HG02840 (cell line): ENCODE measurements at regions not wholly inside any gene's neighbourhood (a gene's known extent, or its start where the extent isn't known, plus 50 kb on each side); places are given as distances from the start of the nearest gene placed in this dataset.

Experiments used
- ATAC-seq: cut with Tn5 transposase; IDR thresholded peaks from one replicate; pipeline ENCODE4 v1.9.1; 2021; ENCODE audit warnings: mild to moderate bottlenecking, moderate library complexity, moderate number of reproducible peaks; ENCODE audit not compliant: unreplicated experiment, low FRiP score

GRCh38 chr2:104781151-104781550, 72.8 kb upstream of the POU3F3 start:
- ATAC-seq = no peak

- ATAC-seq = no peak
These were observed 69.7 kb upstream of the POU3F3 start for GRCh38 chr2:104784264-104784663.

GRCh38 chr2:104786204-104786603, 67.7 kb upstream of the POU3F3 start:
- no peak for ATAC-seq

- ATAC-seq = no peak
These were observed 67.1 kb upstream of the POU3F3 start for GRCh38 chr2:104786821-104787220.

- ATAC-seq = no peak
These were observed 66.4 kb upstream of the POU3F3 start for GRCh38 chr2:104787298-104788065.

- no peak for ATAC-seq
These were observed 65.0 kb upstream of the POU3F3 start for GRCh38 chr2:104788742-104789455.

- no peak for ATAC-seq
These were observed 63.7 kb upstream of the POU3F3 start for GRCh38 chr2:104790100-104790811.

GRCh38 chr2:104790901-104791495, 62.9 kb upstream of the POU3F3 start:
- no peak for ATAC-seq

GRCh38 chr2:104793966-104794365, 59.9 kb upstream of the POU3F3 start:
- no peak for ATAC-seq

GRCh38 chr2:104794441-104794840, 59.5 kb upstream of the POU3F3 start:
- ATAC-seq = no peak
